PC-9 (cell line): ENCODE measurements at regions not wholly inside any gene's neighbourhood (a gene's known extent, or its start where the extent isn't known, plus 50 kb on each side); places are given as distances from the start of the nearest gene placed in this dataset.
A peak's percentile ranks its signal among the peaks of the same experiment; 100 is the strongest.

ENCODE experiments used
- BruUV-seq: library from RNA; stranded (reverse); fragments of 400-500 nt; replicated peaks from 2 replicates; lab custom pipeline; 2021; lab: Mats Ljungman, UMichigan
- CTCF ChIA-PET: fragments of 300-600 bp; sonication (Branson Sonifier 250); formaldehyde crosslinking; loops from one replicate; lab custom pipeline; 2022; ENCODE audit warnings: antibody characterized with exemption; lab: Charles Lee
- POLR2A ChIA-PET: fragments of 300-600 bp; sonication (Branson Sonifier 250); formaldehyde crosslinking; loops from one replicate; lab custom pipeline; 2022; ENCODE audit warnings: antibody characterized with exemption; ENCODE audit not compliant: unreplicated experiment; lab: Charles Lee
- DNase-seq, 2 experiments: peaks; one replicate each; pipeline versions ENCODE4 v3.0.0 to v3.0.0-alpha.2; 2015 to 2022; ENCODE audit warnings: mixed read lengths in 1 of 2
- H2AFZ ChIP-seq: fragments of 200-600 bp; sonication (generic); 2 replicates; pipeline ENCODE4 v1.8.1; 2017; ENCODE audit warnings: antibody characterized with exemption
- H3F3A ChIP-seq: fragments of 200-600 bp; sonication (generic); 2 replicates; pipeline ENCODE4 v1.8.1; 2017; ENCODE audit warnings: antibody characterized with exemption, mild to moderate bottlenecking, low read depth; ENCODE audit not compliant: insufficient read depth
- H3K27ac ChIP-seq: fragments of 200-600 bp; sonication (generic); 2 replicates; pipeline ENCODE4 v1.6.1; 2016; ENCODE audit warnings: mixed run types
- H3K27me3 ChIP-seq: fragments of 200-600 bp; sonication (generic); 2 replicates; pipeline ENCODE4 v1.6.1; 2016; ENCODE audit warnings: low read depth, mixed run types; ENCODE audit not compliant: insufficient read depth
- H3K36me3 ChIP-seq: fragments of 200-600 bp; sonication (generic); 2 replicates; pipeline ENCODE4 v1.6.1; 2016; ENCODE audit warnings: low read depth, mixed run types
- H3K4me1 ChIP-seq: fragments of 200-600 bp; sonication (generic); replicated peaks from 2 replicates; pipeline ENCODE4 v1.6.1; 2016; ENCODE audit warnings: mixed run types; ENCODE audit not compliant: insufficient read depth
- H3K4me2 ChIP-seq: fragments of 200-600 bp; sonication (generic); 2 replicates; pipeline ENCODE4 v1.6.1; 2017; ENCODE audit warnings: mixed run types
- H3K4me3 ChIP-seq: fragments of 200-600 bp; sonication (generic); 2 replicates; pipeline ENCODE4 v1.6.1; 2016; ENCODE audit warnings: mixed run types
- H3K79me2 ChIP-seq: fragments of 200-600 bp; sonication (generic); 2 replicates; pipeline ENCODE4 v1.6.1; 2017; ENCODE audit warnings: low read depth, mixed run types
- H3K9me2 ChIP-seq: fragments of 200-600 bp; sonication (generic); 2 replicates; pipeline ENCODE4 v1.8.1; 2017; ENCODE audit warnings: mild to moderate bottlenecking; ENCODE audit not compliant: insufficient read depth
- H3K9me3 ChIP-seq: fragments of 200-600 bp; sonication (generic); 2 replicates; pipeline ENCODE4 v1.8.1; 2016; ENCODE audit warnings: low read depth; ENCODE audit not compliant: insufficient read depth
- H4K20me1 ChIP-seq: fragments of 200-600 bp; sonication (generic); 2 replicates; pipeline ENCODE4 v1.8.1; 2017; ENCODE audit not compliant: insufficient read depth
- EZH2 ChIP-seq: fragments of 200-600 bp; sonication (generic); IDR thresholded peaks from 2 replicates; pipeline ENCODE4 v1.8.0; 2017; ENCODE audit warnings: antibody characterized with exemption, low read depth
- intact Hi-C: fragments of 100-400 bp; cut with micrococcal nuclease; formaldehyde crosslinking; loops from one replicate; pipeline ENCODE4 v1.10.0; 2022; ENCODE audit not compliant: unreplicated experiment
- TF ChIP-seq, protein P1 (sequence below): fragments of 200-600 bp; sonication (generic); conservative IDR thresholded peaks from 2 replicates; pipeline ENCODE4 v1.6.1; 2017; ENCODE audit warnings: mixed run types, antibody characterized with exemption, mild to moderate bottlenecking, moderate library complexity

DNA sequence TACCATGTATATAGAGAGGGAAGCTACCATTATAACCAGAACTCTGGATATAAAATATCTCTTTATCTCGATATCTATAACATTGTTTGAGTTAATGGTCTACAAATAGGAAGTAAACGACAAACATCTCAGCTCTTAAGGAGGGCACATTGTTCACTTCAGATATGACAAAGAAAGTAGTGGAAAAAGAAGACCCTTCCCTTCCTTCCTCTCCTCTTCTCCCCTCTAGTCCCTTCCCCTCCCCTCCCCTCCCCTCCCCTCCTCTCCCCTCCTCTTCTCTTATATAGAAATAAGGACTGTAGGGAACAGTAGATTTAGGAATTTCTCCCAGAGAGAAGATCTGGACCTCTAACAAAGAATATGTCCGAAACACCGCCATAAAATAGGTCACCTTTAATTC, 1731.9 kb upstream of the CDH9 start:
- POLR2A ChIA-PET = no interaction called here
- CTCF ChIA-PET = no interaction called here

DNA sequence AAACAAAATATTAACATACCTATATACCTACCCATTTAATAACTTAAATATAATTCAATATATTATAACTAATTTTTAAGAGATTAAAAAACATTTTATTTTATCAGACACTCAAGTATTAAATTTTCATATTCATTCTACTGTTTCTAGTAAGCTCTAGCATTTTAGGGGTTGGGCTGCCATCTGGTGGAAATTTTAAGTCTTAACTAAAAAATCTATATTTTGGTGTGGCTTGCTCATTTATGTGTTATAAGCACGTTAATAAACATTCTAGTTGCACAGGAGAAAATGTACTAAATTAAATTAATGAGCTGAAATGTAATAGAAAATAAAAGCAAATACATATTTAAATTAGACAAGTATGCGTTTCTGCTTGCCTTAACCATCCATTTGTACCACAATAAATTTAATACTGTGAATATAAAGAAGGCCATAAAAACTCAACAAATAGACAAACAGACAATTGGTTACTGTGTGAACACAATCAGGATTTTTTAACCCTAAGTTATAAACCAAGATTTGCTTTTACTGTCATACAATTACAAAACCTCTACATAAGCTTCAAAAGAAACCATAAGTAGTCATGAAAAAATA, 1728.3 kb upstream of the CDH9 start:
- BruUV-seq = no TSS peak
- intact Hi-C loops = loop anchor here (1.0 to 5.0 kb wide), 4 partner anchors 293 to 1744 kb away; no protein-coding TSS in a partner anchor
- no peaks in the 10 kb centered on the region for H3K79me2 ChIP-seq
- ChIA-PET POLR2A (no interaction called here), CTCF (no interaction called here)
- H3K4me2 ChIP-seq = no peak overlapping the region
- no peaks in the 10 kb centered on the region for H3F3A ChIP-seq
- H2AFZ ChIP-seq = no peak overlapping the region
- no peaks in the 10 kb centered on the region for H3K9me2 ChIP-seq
- peak in 1 of 2 experiments; percentile 23 for DNase-seq
- no peaks in the 10 kb centered on the region for H3K9me3 ChIP-seq
- H3K27me3 ChIP-seq = no peaks in the 10 kb centered on the region
- no peaks in the 10 kb centered on the region for H3K36me3 ChIP-seq
- no peaks in the 10 kb centered on the region; the same call in 1 of the 2 replicates for H4K20me1 ChIP-seq
- H3K4me1 ChIP-seq = no peaks in the 10 kb centered on the region
- H3K27ac ChIP-seq = no peak overlapping the region
- H3K4me3 ChIP-seq = no peak overlapping the region
- TF ChIP-seq EZH2 = no peak
- TF ChIP-seq, protein P1, sequence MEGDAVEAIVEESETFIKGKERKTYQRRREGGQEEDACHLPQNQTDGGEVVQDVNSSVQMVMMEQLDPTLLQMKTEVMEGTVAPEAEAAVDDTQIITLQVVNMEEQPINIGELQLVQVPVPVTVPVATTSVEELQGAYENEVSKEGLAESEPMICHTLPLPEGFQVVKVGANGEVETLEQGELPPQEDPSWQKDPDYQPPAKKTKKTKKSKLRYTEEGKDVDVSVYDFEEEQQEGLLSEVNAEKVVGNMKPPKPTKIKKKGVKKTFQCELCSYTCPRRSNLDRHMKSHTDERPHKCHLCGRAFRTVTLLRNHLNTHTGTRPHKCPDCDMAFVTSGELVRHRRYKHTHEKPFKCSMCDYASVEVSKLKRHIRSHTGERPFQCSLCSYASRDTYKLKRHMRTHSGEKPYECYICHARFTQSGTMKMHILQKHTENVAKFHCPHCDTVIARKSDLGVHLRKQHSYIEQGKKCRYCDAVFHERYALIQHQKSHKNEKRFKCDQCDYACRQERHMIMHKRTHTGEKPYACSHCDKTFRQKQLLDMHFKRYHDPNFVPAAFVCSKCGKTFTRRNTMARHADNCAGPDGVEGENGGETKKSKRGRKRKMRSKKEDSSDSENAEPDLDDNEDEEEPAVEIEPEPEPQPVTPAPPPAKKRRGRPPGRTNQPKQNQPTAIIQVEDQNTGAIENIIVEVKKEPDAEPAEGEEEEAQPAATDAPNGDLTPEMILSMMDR = peak; percentile 65

More for the DNA sequence above, 1731.9 kb upstream of the CDH9 start:
- Histone ChIP-seq H3K4me3 (no peak overlapping the region), H3K9me3 (no peaks in the 10 kb centered on the region), H3F3A (no peaks in the 10 kb centered on the region), H3K79me2 (no peaks in the 10 kb centered on the region), H2AFZ (no peak overlapping the region), H3K27me3 (no peaks in the 10 kb centered on the region), H3K4me1 (no peaks in the 10 kb centered on the region), H4K20me1 (no peaks in the 10 kb centered on the region), H3K27ac (no peak overlapping the region), H3K36me3 (no peaks in the 10 kb centered on the region), H3K9me2 (no peaks in the 10 kb centered on the region), H3K4me2 (no peak overlapping the region)
- intact Hi-C loops = loop anchor here (10.0 kb wide), 1 partner anchor 124 kb away; no protein-coding TSS in a partner anchor
- TF ChIP-seq EZH2 = no peak
- TF ChIP-seq, protein P1 = no peak
- no TSS peak for BruUV-seq
- no peak for DNase-seq

DNA sequence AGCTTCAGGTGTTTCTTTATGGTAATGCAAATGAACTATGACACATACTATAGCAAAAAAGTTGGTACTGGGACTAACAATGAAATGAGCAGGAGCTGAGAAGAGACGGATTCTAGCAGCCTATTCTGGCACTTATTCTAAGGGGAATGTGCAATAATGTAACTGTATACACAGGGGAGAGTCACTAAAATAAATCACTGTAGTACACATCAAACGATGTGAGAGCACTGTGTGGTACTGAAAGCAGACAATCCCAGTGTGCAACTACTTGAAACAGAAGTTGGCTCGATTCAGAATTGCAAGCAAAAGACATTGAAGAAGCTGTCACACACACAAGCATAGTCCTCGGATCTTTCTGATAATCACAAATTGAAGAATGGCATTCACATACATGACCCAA, 1713.0 kb upstream of the CDH9 start:
- H2AFZ ChIP-seq = 0 out of 2 replicates have a peak overlapping the region, but pooled peaks have one; percentile 6
- TF ChIP-seq EZH2 = no peak
- TF ChIP-seq, protein P1 = no peak
- H3F3A ChIP-seq = no peaks in the 10 kb centered on the region
- CTCF ChIA-PET = interaction anchor here (0.5 kb wide), 1 partner anchor 670 kb away, joined by 3 read pairs; no protein-coding TSS in a partner anchor
- no peaks in the 10 kb centered on the region for H3K4me1 ChIP-seq
- no peaks in the 10 kb centered on the region for H3K79me2 ChIP-seq
- DNase-seq = no peak
- H3K9me3 ChIP-seq = no peaks in the 10 kb centered on the region
- H3K4me3 ChIP-seq = no peak overlapping the region
- H3K27me3 ChIP-seq = no peaks in the 10 kb centered on the region
- H4K20me1 ChIP-seq = no peaks in the 10 kb centered on the region
- H3K9me2 ChIP-seq = no peaks in the 10 kb centered on the region
- no peaks in the 10 kb centered on the region for H3K36me3 ChIP-seq
- peak overlapping the region; percentile 42 for H3K4me2 ChIP-seq
- POLR2A ChIA-PET = no interaction called here
- no TSS peak for BruUV-seq
- H3K27ac ChIP-seq = no peak overlapping the region
- intact Hi-C loops = no loop called here
